VCaP (cell line): ENCODE measurements at regions not wholly inside any gene's neighbourhood (a gene's known extent, or its start where the extent isn't known, plus 50 kb on each side); places are given as distances from the start of the nearest gene placed in this dataset.

ENCODE experiments used
- H3K27ac ChIP-seq: fragments of 450-650 bp; 2 replicates; pipeline ENCODE4 v1.5.1; 2017
- CTCF ChIP-seq: fragments of 450-650 bp; conservative IDR thresholded peaks from 2 replicates; pipeline ENCODE4 v1.5.1; 2017; ENCODE audit warnings: mild to moderate bottlenecking, moderate library complexity

- TF ChIP-seq CTCF, result no peak
- no peak overlapping the region for H3K27ac ChIP-seq
Measured at GRCh38 chr10:62655337-62655994, 149.1 kb upstream of the ADO start.

- H3K27ac ChIP-seq, result no peak overlapping the region
- no peak for TF ChIP-seq CTCF
Measured at GRCh38 chr10:62657244-62657835, 147.2 kb upstream of the ADO start.

GRCh38 chr10:62658516-62658915 is 146.0 kb upstream of the ADO start:
- no peak for TF ChIP-seq CTCF
- H3K27ac ChIP-seq, result no peak overlapping the region

GRCh38 chr10:62661143-62661542 is 143.4 kb upstream of the ADO start:
- TF ChIP-seq CTCF, result no peak
- no peak overlapping the region for H3K27ac ChIP-seq

DNA sequence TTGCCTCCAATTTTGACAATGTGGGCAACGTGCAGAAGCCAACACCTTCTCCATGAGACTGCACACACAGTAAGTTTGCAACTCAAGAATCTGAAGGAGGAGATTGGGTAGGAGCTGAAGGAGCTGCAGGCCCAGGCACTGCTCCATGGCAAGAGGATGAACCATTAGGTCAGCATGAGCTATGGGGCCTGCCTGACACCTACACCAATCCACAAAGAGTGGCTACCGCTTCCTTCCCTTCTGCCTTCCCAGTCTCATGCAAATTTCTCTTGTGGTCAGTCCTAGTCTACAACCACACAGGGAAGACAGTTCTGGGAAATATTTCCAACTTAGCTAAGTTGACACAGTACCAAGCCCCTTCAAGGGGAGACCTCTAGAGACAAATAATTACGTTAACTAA is 142.0 kb upstream of the ADO start:
- H3K27ac ChIP-seq, result no peak overlapping the region
- TF ChIP-seq CTCF, result no peak

- no peak for TF ChIP-seq CTCF
- no peak overlapping the region for H3K27ac ChIP-seq
Measured at GRCh38 chr10:62665771-62666170, 138.7 kb upstream of the ADO start.

GRCh38 chr10:62666275-62666674 is 138.2 kb upstream of the ADO start:
- TF ChIP-seq CTCF, result no peak
- no peak overlapping the region for H3K27ac ChIP-seq
